Neural progenitor cell (in vitro differentiated cells): ENCODE measurements at regions not wholly inside any gene's neighbourhood (a gene's known extent, or its start where the extent isn't known, plus 50 kb on each side); places are given as distances from the start of the nearest gene placed in this dataset.

Experiments used
- DNase-seq: peaks from one replicate; pipeline ENCODE4 v3.0.0-alpha.2; 2016; ENCODE audit warnings: low spot score
- H2AFZ ChIP-seq: fragments of 200-600 bp; sonication (generic); replicated peaks from 2 replicates; pipeline ENCODE4 v1.6.1; 2016; ENCODE audit warnings: antibody characterized with exemption
- H3F3A ChIP-seq: fragments of 200-600 bp; sonication (generic); 2 replicates; pipeline ENCODE4 v1.6.1; 2016; ENCODE audit warnings: antibody characterized with exemption, low read depth
- H3K27ac ChIP-seq: fragments of 200-600 bp; sonication (generic); 2 replicates; pipeline ENCODE4 v1.5.1; 2016; ENCODE audit warnings: mild to moderate bottlenecking
- H3K27me3 ChIP-seq: fragments of 200-600 bp; sonication (generic); 2 replicates; pipeline ENCODE4 v1.6.1; 2016; ENCODE audit warnings: mild to moderate bottlenecking, moderate library complexity
- H3K36me3 ChIP-seq: fragments of 200-600 bp; sonication (generic); 2 replicates; pipeline ENCODE4 v1.5.1; 2016
- H3K4me1 ChIP-seq: fragments of 200-600 bp; sonication (generic); 2 replicates; pipeline ENCODE4 v1.6.1; 2016; ENCODE audit warnings: mixed run types
- H3K4me2 ChIP-seq: fragments of 200-600 bp; sonication (generic); 2 replicates; pipeline ENCODE4 v1.6.1; 2016
- H3K4me3 ChIP-seq: fragments of 200-600 bp; sonication (generic); 2 replicates; pipeline ENCODE4 v1.5.1; 2016
- H3K79me2 ChIP-seq: fragments of 200-600 bp; sonication (generic); 2 replicates; pipeline ENCODE4 v1.6.1; 2016; ENCODE audit warnings: low read depth
- H3K9ac ChIP-seq: fragments of 200-600 bp; sonication (generic); 2 replicates; pipeline ENCODE4 v1.6.1; 2016
- H3K9me3 ChIP-seq: fragments of 200-600 bp; sonication (generic); 2 replicates; pipeline ENCODE4 v1.5.1; 2016; ENCODE audit warnings: low read depth
- H4K20me1 ChIP-seq: fragments of 200-600 bp; sonication (generic); 2 replicates; pipeline ENCODE4 v1.6.1; 2016; ENCODE audit warnings: low read depth
- H3K27ac Mint-ChIP-seq: 3 replicates; pipeline ENCODE4 v1.8.0; 2021; ENCODE audit warnings: mixed read lengths
- H3K27me3 Mint-ChIP-seq: 2 replicates; pipeline ENCODE4 v1.8.0; 2022; ENCODE audit warnings: low read depth, mild to moderate bottlenecking, inconsistent platforms, moderate library complexity, mixed read lengths; ENCODE audit not compliant: insufficient read depth
- H3K36me3 Mint-ChIP-seq: 3 replicates; pipeline ENCODE4 v1.8.0; 2021; ENCODE audit warnings: mixed read lengths
- H3K4me1 Mint-ChIP-seq: 3 replicates; pipeline ENCODE4 v1.8.0; 2021; ENCODE audit warnings: mixed read lengths
- H3K4me3 Mint-ChIP-seq: 3 replicates; pipeline ENCODE4 v1.8.0; 2021; ENCODE audit warnings: mild to moderate bottlenecking, moderate library complexity, mixed read lengths
- H3K9me3 Mint-ChIP-seq: 3 replicates; pipeline ENCODE4 v1.8.0; 2020; ENCODE audit warnings: mixed read lengths
- CTCF ChIP-seq: fragments of 200-600 bp; sonication (generic); IDR thresholded peaks from 2 replicates; pipeline ENCODE4 v1.5.1; 2017; ENCODE audit warnings: antibody characterized with exemption, mild to moderate bottlenecking
- EZH2 ChIP-seq: fragments of 200-600 bp; sonication (generic); IDR thresholded peaks from 2 replicates; pipeline ENCODE4 v1.6.1; 2017; ENCODE audit warnings: antibody characterized with exemption, mild to moderate bottlenecking, moderate library complexity
- EZH2phosphoT487 ChIP-seq: fragments of 200-600 bp; sonication (generic); IDR thresholded peaks from 2 replicates; pipeline ENCODE4 v1.6.1; 2017; ENCODE audit warnings: antibody characterized with exemption

GRCh38 chr13:97067017-97067895, 73.0 kb upstream of the OXGR1 start:
- TF ChIP-seq EZH2phosphoT487 (no peak), CTCF (peak; percentile 22)
- H3K4me3 Mint-ChIP-seq = no peak overlapping the region
- Histone ChIP-seq H3K4me3 (no peak overlapping the region), H3K4me1 (no peaks in the 10 kb centered on the region), H3K36me3 (no peaks in the 10 kb centered on the region), H3K9me3 (no peaks in the 10 kb centered on the region), H2AFZ (no peak overlapping the region), H3K4me2 (no peak overlapping the region), H3K9ac (no peak overlapping the region), H3K27ac (no peak overlapping the region), H4K20me1 (no peaks in the 10 kb centered on the region), H3F3A (no peaks in the 10 kb centered on the region), H3K79me2 (no peaks in the 10 kb centered on the region), H3K27me3 (no peaks in the 10 kb centered on the region)
- no peak overlapping the region for H3K27ac Mint-ChIP-seq
- H3K4me1 Mint-ChIP-seq = peaks cover 4% of the 10 kb centered on the region
- no peaks in the 10 kb centered on the region for H3K36me3 Mint-ChIP-seq
- H3K27me3 Mint-ChIP-seq = peaks cover 5% of the 10 kb centered on the region
- no peaks in the 10 kb centered on the region for H3K9me3 Mint-ChIP-seq
- no peak for DNase-seq

GRCh38 chr13:97068151-97068550, 73.9 kb upstream of the OXGR1 start:
- H2AFZ ChIP-seq = no peak overlapping the region
- no peak for DNase-seq

GRCh38 chr13:97069050-97069815, 75.0 kb upstream of the OXGR1 start:
- Histone ChIP-seq H3K79me2 (no peaks in the 10 kb centered on the region), H3K4me2 (no peak overlapping the region), H3K27ac (no peak overlapping the region), H3K36me3 (no peaks in the 10 kb centered on the region), H2AFZ (no peak overlapping the region), H3K4me3 (no peak overlapping the region), H3K27me3 (no peaks in the 10 kb centered on the region), H4K20me1 (no peaks in the 10 kb centered on the region), H3K9ac (no peak overlapping the region), H3K9me3 (no peaks in the 10 kb centered on the region), H3K4me1 (no peaks in the 10 kb centered on the region), H3F3A (no peaks in the 10 kb centered on the region)
- peaks cover 4% of the 10 kb centered on the region for H3K4me1 Mint-ChIP-seq
- H3K4me3 Mint-ChIP-seq = no peak overlapping the region
- peaks cover 5% of the 10 kb centered on the region for H3K27me3 Mint-ChIP-seq
- TF ChIP-seq EZH2 (no peak), EZH2phosphoT487 (no peak), CTCF (no peak)
- no peaks in the 10 kb centered on the region for H3K36me3 Mint-ChIP-seq
- H3K27ac Mint-ChIP-seq = no peak overlapping the region
- no peak for DNase-seq
- peaks cover 2% of the 10 kb centered on the region for H3K9me3 Mint-ChIP-seq

More at GRCh38 chr13:97068151-97068550, 73.9 kb upstream of the OXGR1 start:
- Histone ChIP-seq H3K9ac (no peak overlapping the region), H4K20me1 (no peaks in the 10 kb centered on the region), H3F3A (no peaks in the 10 kb centered on the region), H3K79me2 (no peaks in the 10 kb centered on the region), H3K36me3 (no peaks in the 10 kb centered on the region), H3K9me3 (no peaks in the 10 kb centered on the region), H3K4me2 (no peak overlapping the region), H3K27ac (no peak overlapping the region), H3K4me3 (no peak overlapping the region), H3K4me1 (no peaks in the 10 kb centered on the region), H3K27me3 (no peaks in the 10 kb centered on the region)
- H3K9me3 Mint-ChIP-seq = no peaks in the 10 kb centered on the region
- no peaks in the 10 kb centered on the region for H3K36me3 Mint-ChIP-seq
- H3K27me3 Mint-ChIP-seq = peaks cover 5% of the 10 kb centered on the region
- H3K4me3 Mint-ChIP-seq = no peak overlapping the region
- peaks cover 4% of the 10 kb centered on the region for H3K4me1 Mint-ChIP-seq
- TF ChIP-seq CTCF = no peak
- TF ChIP-seq EZH2 = no peak
- no peak for TF ChIP-seq EZH2phosphoT487
- no peak overlapping the region for H3K27ac Mint-ChIP-seq
